Skeletal muscle cell (primary cell): ENCODE measurements at regions not wholly inside any gene's neighbourhood (a gene's known extent, or its start where the extent isn't known, plus 50 kb on each side); places are given as distances from the start of the nearest gene placed in this dataset.

Experiments
- DNase-seq: peaks from one replicate; pipeline ENCODE4 v3.0.0-alpha.2; 2010; ENCODE audit warnings: low read depth
- H3K4me3 ChIP-seq: 2 replicates; pipeline ENCODE4 v1.5.1; 2011; ENCODE audit warnings: low read depth, mild to moderate bottlenecking, control low read depth, low read length, moderate library complexity

DNA sequence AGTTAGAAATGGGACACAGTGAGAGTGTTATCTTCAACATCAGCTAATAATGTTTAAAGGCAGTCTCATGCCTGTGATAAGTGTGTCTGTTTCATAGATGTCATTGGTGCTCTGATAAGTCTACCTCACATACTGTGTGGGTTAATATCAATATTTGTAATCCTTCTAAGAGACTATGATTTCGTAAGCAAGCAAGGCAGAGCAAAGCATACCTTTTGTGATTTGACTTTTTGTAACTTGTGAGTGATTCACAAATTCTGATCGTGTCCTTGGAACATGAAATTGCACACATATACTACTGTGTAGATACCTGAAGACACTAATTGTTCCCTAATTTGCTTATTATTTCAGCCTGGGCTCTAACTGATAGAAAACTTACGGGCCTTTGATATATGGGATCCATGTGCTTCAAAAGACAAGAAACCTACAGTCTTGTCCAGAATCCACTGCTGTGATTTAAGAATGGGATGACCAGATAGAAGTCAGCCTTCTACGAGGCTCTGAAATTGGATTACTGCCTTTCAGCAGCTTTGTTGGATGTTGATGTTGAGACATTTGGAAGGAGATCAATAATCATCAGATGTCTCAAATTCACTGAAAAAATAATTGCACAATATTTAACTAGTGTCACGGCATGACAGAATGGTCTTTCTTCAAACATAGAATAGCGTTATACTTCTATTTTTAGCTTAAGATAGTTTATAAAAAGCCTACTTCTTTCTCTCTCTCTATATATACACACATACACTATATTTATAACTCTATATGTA, 63.2 kb upstream of the KLF6 start:
- H3K4me3 ChIP-seq: no peak overlapping the region
- DNase-seq: no peak

DNA sequence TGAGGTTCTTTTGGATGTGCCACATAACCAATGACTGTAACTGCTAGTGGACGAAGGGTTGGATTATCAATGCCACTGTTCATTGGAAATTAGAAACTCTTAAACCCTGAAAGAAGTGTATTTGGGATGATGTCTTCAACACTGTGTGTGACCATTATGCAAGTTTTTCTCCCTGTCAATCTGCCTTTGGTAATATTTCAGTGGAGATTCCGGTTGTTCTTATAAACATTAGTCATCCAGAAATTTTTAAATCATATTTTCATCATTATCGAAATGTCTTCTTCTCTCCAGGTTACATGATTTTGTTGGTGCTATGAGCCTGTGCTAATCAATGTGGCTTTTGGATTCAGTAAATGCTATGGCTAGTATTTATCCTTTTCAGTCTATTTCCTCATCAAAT, 61.7 kb upstream of the KLF6 start:
- no peak for DNase-seq
- H3K4me3 ChIP-seq: no peak overlapping the region

DNA sequence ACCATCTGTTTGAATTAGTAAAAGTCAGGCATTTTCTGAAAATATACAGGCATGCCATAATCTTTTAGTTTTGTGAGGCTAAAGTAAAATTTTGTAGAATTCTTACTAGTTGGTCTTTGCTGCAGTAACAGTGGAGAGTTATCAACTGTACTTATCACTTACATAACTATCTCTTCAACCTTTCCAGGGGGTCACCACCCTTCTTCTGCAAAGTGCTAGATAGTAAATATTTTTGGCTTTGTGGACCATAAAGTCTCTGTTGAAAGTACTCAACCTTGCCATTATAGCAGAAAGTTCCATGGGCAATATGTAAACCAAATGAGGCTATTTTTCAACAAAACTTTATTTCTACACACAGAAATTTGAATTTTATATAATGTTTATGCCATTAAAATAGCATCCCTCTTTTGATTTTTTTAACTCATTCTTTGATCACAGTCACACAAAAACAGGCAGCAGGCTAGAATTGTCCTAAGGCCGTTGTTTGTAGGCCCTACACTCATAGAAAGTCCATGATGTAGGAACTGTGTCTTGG, 59.5 kb upstream of the KLF6 start:
- no peak for DNase-seq
- no peak overlapping the region for H3K4me3 ChIP-seq

DNA sequence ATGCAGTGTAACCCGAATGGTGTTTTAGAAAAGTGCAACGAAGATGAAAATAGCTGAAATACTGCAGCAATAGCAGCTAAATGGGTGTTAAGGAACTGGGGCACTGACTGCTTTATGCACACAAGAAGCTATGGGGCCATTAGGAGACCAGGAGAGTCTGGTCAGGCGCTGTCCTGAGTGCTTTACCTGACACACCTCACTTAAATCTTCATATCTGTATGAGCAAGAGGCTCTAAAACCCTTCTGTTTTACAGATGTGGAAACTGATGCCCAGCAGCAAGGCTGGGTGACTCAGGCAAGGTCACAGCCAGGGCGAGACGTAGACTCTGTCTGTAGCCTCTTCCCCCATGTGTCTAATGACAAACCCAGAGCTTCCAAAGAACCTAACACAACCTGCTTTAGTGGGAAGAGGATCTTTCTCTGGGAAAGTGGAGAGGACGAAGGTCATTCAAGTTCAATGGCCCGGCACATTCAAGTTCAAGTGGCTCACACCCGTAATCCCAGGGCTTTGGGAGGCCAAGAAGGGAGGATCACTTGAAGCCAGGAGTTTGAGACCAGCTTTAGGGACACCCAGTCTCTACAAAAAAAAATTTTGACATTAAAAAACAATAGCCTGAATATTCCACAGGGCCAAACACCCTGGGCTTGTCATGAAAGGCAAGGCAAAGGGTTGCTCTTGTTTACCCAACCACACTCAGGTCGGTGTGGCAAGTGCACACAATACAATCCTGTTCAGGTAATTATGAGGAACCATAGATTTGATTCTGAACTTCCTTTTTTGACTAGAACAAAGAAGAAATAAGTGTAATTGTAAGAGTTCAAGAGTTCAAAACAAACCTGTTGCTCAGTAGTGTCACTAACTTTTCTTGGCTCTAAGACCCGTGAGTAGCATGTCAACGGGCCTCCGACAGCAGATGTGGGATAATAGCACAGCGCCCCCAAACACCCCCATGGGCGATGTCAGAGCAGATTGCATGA, 53.7 kb upstream of the KLF6 start:
- DNase-seq: no peak
- no peak overlapping the region for H3K4me3 ChIP-seq

GRCh38 chr10:3837647-3838459, 52.8 kb upstream of the KLF6 start:
- no peak for DNase-seq
- H3K4me3 ChIP-seq: no peak overlapping the region

- H3K4me3 ChIP-seq: no peak overlapping the region
- no peak for DNase-seq
These were observed 51.3 kb upstream of the KLF6 start for GRCh38 chr10:3836222-3836820.

- DNase-seq: no peak
These were observed 50.8 kb upstream of the KLF6 start for GRCh38 chr10:3835770-3836169.

GRCh38 chr10:3834947-3835346, 49.9 kb upstream of the KLF6 start:
- no peak overlapping the region for H3K4me3 ChIP-seq

More at GRCh38 chr10:3835770-3836169, 50.8 kb upstream of the KLF6 start:
- no peak overlapping the region for H3K4me3 ChIP-seq

More at GRCh38 chr10:3834947-3835346, 49.9 kb upstream of the KLF6 start:
- no peak for DNase-seq
